GM23338 (cell line): ENCODE measurements at regions not wholly inside any gene's neighbourhood (a gene's known extent, or its start where the extent isn't known, plus 50 kb on each side); places are given as distances from the start of the nearest gene placed in this dataset.

Experiments used
- ATAC-seq: fragments of 200-7000 bp; cut with Tn5 transposase; 3 replicates; pipeline ENCODE4 v1.9.1; 2020
- DNase-seq: peaks from one replicate; pipeline ENCODE4 v3.0.0-alpha.2; 2015; ENCODE audit warnings: low spot score
- H2AFZ ChIP-seq: fragments of 200-600 bp; sonication (generic); 2 replicates; pipeline ENCODE4 v1.8.0; 2016; ENCODE audit warnings: antibody characterized with exemption, mild to moderate bottlenecking, moderate library complexity
- H3F3A ChIP-seq: fragments of 200-600 bp; sonication (generic); replicated peaks from 2 replicates; pipeline ENCODE4 v1.8.0; 2017; ENCODE audit warnings: antibody characterized with exemption, mixed run types, low read depth
- H3K27ac ChIP-seq: fragments of 200-600 bp; sonication (generic); 2 replicates; pipeline ENCODE4 v1.6.1; 2016; ENCODE audit warnings: low read depth
- H3K27me3 ChIP-seq: fragments of 200-600 bp; sonication (generic); 2 replicates; pipeline ENCODE4 v1.8.0; 2016; ENCODE audit warnings: mild to moderate bottlenecking, mixed run types, moderate library complexity; ENCODE audit not compliant: insufficient read depth
- H3K36me3 ChIP-seq: fragments of 200-600 bp; sonication (generic); 2 replicates; pipeline ENCODE4 v1.8.0; 2016; ENCODE audit warnings: mild to moderate bottlenecking; ENCODE audit not compliant: insufficient read depth
- H3K4me1 ChIP-seq: fragments of 200-600 bp; sonication (generic); 2 replicates; pipeline ENCODE4 v1.8.0; 2016; ENCODE audit warnings: mild to moderate bottlenecking, moderate library complexity; ENCODE audit not compliant: insufficient read depth
- H3K4me2 ChIP-seq: fragments of 200-600 bp; sonication (generic); 2 replicates; pipeline ENCODE4 v1.7.1; 2017; ENCODE audit warnings: mixed run types
- H3K4me3 ChIP-seq: fragments of 200-600 bp; sonication (generic); 2 replicates; pipeline ENCODE4 v1.6.1; 2016; ENCODE audit warnings: mixed run types
- H3K79me2 ChIP-seq: fragments of 200-600 bp; sonication (generic); replicated peaks from 2 replicates; pipeline ENCODE4 v1.8.0; 2017; ENCODE audit warnings: mild to moderate bottlenecking; ENCODE audit not compliant: insufficient read depth
- H3K9me2 ChIP-seq: fragments of 200-600 bp; sonication (generic); 2 replicates; pipeline ENCODE4 v1.8.0; 2017; ENCODE audit not compliant: insufficient read depth
- H4K20me1 ChIP-seq: fragments of 200-600 bp; sonication (generic); replicated peaks from 2 replicates; pipeline ENCODE4 v1.8.0; 2017; ENCODE audit warnings: mild to moderate bottlenecking; ENCODE audit not compliant: insufficient read depth
- H3K27ac Mint-ChIP-seq: 2 replicates; pipeline ENCODE4 v1.8.0; 2020; ENCODE audit warnings: inconsistent platforms, mild to moderate bottlenecking, moderate library complexity, mixed read lengths
- H3K27me3 Mint-ChIP-seq: 3 replicates; pipeline ENCODE4 v1.8.0; 2022; ENCODE audit warnings: low read depth, mild to moderate bottlenecking, moderate library complexity, mixed read lengths, inconsistent platforms; ENCODE audit not compliant: insufficient read depth, poor library complexity
- H3K36me3 Mint-ChIP-seq: 3 replicates; pipeline ENCODE4 v1.8.0; 2021; ENCODE audit warnings: low read depth, mild to moderate bottlenecking, inconsistent platforms, moderate library complexity, mixed read lengths
- H3K4me1 Mint-ChIP-seq: 3 replicates; pipeline ENCODE4 v1.8.0; 2020; ENCODE audit warnings: mild to moderate bottlenecking, inconsistent platforms, mixed read lengths
- H3K4me3 Mint-ChIP-seq: 3 replicates; pipeline ENCODE4 v1.8.0; 2021; ENCODE audit warnings: moderate library complexity, mild to moderate bottlenecking, inconsistent platforms, mixed read lengths
- H3K9me3 Mint-ChIP-seq: 3 replicates; pipeline ENCODE4 v1.8.0; 2020; ENCODE audit warnings: moderate library complexity, mild to moderate bottlenecking, inconsistent platforms, mixed read lengths
- CREB1 ChIP-seq: fragments of 250-450 bp; sonication (Bioruptor Pico); IDR thresholded peaks from 2 replicates; pipeline ENCODE4 v1.5.0; 2020; ENCODE audit warnings: low read depth, mild to moderate bottlenecking, moderate library complexity
- ETS1 ChIP-seq: IDR thresholded peaks from 2 replicates; pipeline ENCODE4 v1.6.1; 2016; ENCODE audit warnings: antibody characterized with exemption
- EZH2 ChIP-seq: fragments of 200-600 bp; sonication (generic); IDR thresholded peaks from one replicate; pipeline ENCODE4 v1.8.0; 2017; ENCODE audit warnings: antibody characterized with exemption, mild to moderate bottlenecking, low read depth; ENCODE audit not compliant: unreplicated experiment
- EZH2phosphoT487 ChIP-seq: fragments of 200-600 bp; sonication (generic); IDR thresholded peaks from one replicate; pipeline ENCODE4 v1.8.1; 2018; ENCODE audit warnings: antibody characterized with exemption; ENCODE audit not compliant: unreplicated experiment
- JUNB ChIP-seq: IDR thresholded peaks from one replicate; pipeline ENCODE4 v1.6.1; 2016; ENCODE audit warnings: antibody characterized with exemption; ENCODE audit not compliant: unreplicated experiment
- NANOG ChIP-seq: IDR thresholded peaks from 2 replicates; pipeline ENCODE4 v1.6.1; 2016; ENCODE audit warnings: antibody characterized with exemption, borderline replicate concordance
- POLR2AphosphoS5 ChIP-seq: IDR thresholded peaks from 2 replicates; pipeline ENCODE4 v1.6.1; 2016; ENCODE audit warnings: antibody characterized with exemption, low read depth
- REST ChIP-seq: IDR thresholded peaks from one replicate; pipeline ENCODE4 v1.6.1; 2018; ENCODE audit warnings: antibody characterized with exemption; ENCODE audit not compliant: unreplicated experiment
- STAT1 ChIP-seq: IDR thresholded peaks from one replicate; pipeline ENCODE4 v1.6.1; 2016; ENCODE audit warnings: antibody characterized with exemption; ENCODE audit not compliant: unreplicated experiment
- ZNF114 ChIP-seq: fragments of 250-450 bp; sonication (Bioruptor Pico); IDR thresholded peaks from 2 replicates; pipeline ENCODE4 v1.5.0; 2020; ENCODE audit warnings: mild to moderate bottlenecking, moderate library complexity
- ZNF331 ChIP-seq: fragments of 250-450 bp; sonication (Bioruptor Pico); IDR thresholded peaks from 2 replicates; pipeline ENCODE4 v1.5.0; 2020; ENCODE audit warnings: low read depth, mild to moderate bottlenecking, moderate library complexity
- ZNF462 ChIP-seq: fragments of 250-450 bp; sonication (Bioruptor Pico); IDR thresholded peaks from 2 replicates; pipeline ENCODE4 v1.5.0; 2020; ENCODE audit warnings: mild to moderate bottlenecking, moderate library complexity
- TF ChIP-seq, protein P1 (sequence below), 2 experiments: fragments of 200-600 bp in 1 of 2; sonication (generic) in 1 of 2; conservative IDR thresholded peaks; 2 replicates each; pipeline versions ENCODE4 v1.5.1 to v1.6.1; 2016 to 2017; ENCODE audit warnings: antibody characterized with exemption in 2 of 2, low read depth in 2 of 2, mild to moderate bottlenecking in 2 of 2, moderate library complexity in 1 of 2

- no peak overlapping the region for H3K4me3 ChIP-seq
- DNase-seq (no peak), ATAC-seq (no peak)
- H3K27me3 ChIP-seq = no peaks in the 10 kb centered on the region
- H3K36me3 ChIP-seq = no peaks in the 10 kb centered on the region
- no peaks in the 10 kb centered on the region for H4K20me1 ChIP-seq
- Mint-ChIP-seq H3K9me3 (no peaks in the 10 kb centered on the region), H3K27ac (no peak overlapping the region), H3K36me3 (no peaks in the 10 kb centered on the region), H3K27me3 (peaks cover 8% of the 10 kb centered on the region), H3K4me3 (no peak overlapping the region), H3K4me1 (no peaks in the 10 kb centered on the region)
- no peak overlapping the region for H3K27ac ChIP-seq
- TF ChIP-seq POLR2AphosphoS5 (no peak), ZNF114 (CRISPR knock-in tag) (no peak), ZNF462 (CRISPR knock-in tag) (no peak), REST (no peak), ZNF331 (no peak), EZH2 (no peak), STAT1 (no peak), EZH2phosphoT487 (no peak), NANOG (no peak), ETS1 (no peak), JUNB (no peak), CREB1 (CRISPR knock-in tag) (no peak)
- TF ChIP-seq, protein P1, sequence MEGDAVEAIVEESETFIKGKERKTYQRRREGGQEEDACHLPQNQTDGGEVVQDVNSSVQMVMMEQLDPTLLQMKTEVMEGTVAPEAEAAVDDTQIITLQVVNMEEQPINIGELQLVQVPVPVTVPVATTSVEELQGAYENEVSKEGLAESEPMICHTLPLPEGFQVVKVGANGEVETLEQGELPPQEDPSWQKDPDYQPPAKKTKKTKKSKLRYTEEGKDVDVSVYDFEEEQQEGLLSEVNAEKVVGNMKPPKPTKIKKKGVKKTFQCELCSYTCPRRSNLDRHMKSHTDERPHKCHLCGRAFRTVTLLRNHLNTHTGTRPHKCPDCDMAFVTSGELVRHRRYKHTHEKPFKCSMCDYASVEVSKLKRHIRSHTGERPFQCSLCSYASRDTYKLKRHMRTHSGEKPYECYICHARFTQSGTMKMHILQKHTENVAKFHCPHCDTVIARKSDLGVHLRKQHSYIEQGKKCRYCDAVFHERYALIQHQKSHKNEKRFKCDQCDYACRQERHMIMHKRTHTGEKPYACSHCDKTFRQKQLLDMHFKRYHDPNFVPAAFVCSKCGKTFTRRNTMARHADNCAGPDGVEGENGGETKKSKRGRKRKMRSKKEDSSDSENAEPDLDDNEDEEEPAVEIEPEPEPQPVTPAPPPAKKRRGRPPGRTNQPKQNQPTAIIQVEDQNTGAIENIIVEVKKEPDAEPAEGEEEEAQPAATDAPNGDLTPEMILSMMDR (conservative IDR thresholded peaks at IDR 0.05; ENCODE audit: low read depth in 2 of 2) = no peak
- H3K4me1 ChIP-seq = no peaks in the 10 kb centered on the region
- H3K79me2 ChIP-seq = no peaks in the 10 kb centered on the region
- no peak overlapping the region for H3K4me2 ChIP-seq
- no peaks in the 10 kb centered on the region for H3F3A ChIP-seq
- H2AFZ ChIP-seq = no peak overlapping the region
- 0 out of 2 replicates have a peak, but pooled peaks cover 7% of the 10 kb centered on the region for H3K9me2 ChIP-seq
Measured at GRCh38 chr11:134843735-134844134, 431.7 kb upstream of the B3GAT1 start.
